ACHN (cell line): ENCODE measurements at regions not wholly inside any gene's neighbourhood (a gene's known extent, or its start where the extent isn't known, plus 50 kb on each side); places are given as distances from the start of the nearest gene placed in this dataset.

Experiments used
- DNase-seq: peaks from one replicate; pipeline ENCODE4 v3.0.0-alpha.2; 2015
- in situ Hi-C: cut with HindIII; loops from 2 replicates; pipeline ENCODE4 v1.10.0; 2017; ENCODE audit warnings: low sequenced_read_pairs, low pct_ligation_motif_present, low pct_unique_long_range_greater_than_20kb

DNA sequence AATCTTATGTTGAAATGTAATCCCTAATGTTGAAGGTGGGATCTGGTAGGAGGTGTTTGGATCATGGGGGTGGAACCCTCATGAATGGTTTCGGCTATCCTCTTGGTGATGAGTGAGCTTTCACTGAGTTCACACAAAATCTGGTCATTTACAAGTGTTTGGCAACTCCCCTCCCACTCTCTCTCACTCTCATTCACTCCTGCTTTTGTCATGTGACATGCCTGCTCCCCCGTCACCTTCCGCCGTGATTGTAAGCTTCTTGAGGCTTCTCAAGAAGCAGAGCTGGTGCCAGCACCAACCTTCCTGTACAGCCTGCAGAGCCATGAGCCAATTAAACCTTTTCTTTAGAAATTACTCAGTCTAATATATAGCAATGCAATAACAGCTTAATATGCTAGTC, 245.4 kb downstream of the BMP4 start:
- no peak for DNase-seq
- in situ Hi-C loops: no loop called here

DNA sequence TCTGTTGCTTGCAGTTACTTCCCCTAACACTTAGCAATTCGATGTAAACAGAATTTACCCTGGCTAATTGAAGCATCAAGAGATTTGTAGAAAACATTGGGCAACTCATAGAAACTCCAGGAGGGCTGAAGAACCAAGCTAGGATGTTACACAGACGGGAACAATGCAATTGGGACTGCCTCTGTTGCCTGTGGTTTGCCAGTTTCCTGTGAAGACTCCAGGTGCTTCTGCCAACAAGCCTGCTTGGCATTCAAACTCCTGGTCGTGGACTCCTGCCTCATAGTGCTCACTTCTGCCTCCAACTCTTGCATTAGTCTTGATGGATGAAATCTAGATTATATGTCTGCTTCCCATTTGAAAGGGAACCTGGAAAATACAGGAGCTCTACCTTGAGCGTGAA, 246.0 kb downstream of the BMP4 start:
- in situ Hi-C loops: no loop called here

DNA sequence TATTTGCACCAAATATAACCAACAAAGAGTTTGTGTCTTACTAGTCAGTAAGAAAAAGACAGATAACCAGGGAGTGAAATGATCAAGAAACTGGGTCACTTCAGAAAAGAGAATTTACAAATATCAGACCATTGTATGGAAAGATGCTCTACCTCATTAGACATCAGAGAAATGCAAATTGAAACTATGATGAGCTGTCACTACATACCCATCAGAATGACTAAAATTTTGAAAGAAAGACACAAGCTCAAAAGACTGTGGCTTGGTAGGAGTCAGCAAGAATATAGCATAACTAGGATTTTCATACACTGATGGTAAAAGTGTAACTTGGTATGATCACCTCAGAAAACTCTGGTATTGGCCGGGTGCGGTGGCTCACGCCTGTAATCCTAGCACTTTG, 247.2 kb downstream of the BMP4 start:
- in situ Hi-C loops: no loop called here
- DNase-seq: no peak

More for the DNA sequence above, 246.0 kb downstream of the BMP4 start:
- no peak for DNase-seq

DNA sequence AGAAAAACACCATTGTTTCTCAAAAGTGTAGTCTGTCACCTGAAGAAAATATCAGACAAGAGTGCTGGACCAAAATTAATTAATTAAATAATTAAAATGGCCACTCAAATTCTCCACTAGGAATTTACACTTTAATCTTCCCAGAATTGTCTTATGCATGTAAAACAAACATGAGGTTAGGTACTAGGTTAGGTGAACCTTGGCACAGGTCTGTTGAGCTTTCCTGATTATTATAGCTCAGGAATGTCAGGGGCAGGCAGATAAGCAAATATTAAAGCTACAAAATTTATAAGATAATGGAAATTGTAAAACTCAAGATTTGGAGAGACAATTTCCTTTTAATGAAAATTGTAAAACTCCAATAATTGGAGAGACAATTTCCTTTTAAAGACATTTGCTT, 253.2 kb downstream of the BMP4 start:
- DNase-seq: no peak
- in situ Hi-C loops: no loop called here

DNA sequence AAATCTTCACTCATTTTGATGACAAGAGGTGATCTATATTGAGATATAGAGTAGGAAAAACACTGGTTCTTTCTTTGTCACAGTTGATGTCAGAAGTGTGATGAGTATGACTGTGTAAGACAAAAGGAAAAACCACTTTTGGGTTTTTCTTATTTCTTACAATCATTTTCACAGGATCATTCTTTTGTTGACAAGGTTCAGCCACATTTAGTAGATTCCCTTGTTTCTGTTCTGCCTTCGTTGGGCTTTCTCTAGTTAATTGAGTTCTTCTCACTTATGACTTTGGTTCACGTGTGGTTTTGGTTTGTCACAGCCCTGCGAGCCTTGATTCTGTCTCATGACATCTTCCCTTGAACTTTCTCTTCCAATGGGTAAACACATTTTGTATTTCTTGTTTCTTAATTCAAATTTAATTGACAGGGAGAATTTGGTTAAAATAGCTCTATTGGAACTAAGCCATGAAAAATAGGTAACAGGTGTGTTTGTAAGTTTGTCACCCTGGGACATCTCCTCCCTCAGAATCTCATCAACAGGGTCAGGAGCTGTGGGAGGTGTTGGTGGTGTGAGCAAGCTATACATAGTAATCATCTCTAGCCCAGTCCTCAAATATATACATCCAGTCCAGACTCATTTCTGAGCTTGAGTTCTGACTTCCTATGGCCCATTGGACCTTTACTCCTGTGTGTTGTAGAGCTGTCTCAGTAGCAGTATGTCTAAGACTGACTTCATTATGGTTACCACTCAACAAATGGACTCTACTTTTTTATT, 255.3 kb downstream of the BMP4 start:
- no peak for DNase-seq
- in situ Hi-C loops: no loop called here

DNA sequence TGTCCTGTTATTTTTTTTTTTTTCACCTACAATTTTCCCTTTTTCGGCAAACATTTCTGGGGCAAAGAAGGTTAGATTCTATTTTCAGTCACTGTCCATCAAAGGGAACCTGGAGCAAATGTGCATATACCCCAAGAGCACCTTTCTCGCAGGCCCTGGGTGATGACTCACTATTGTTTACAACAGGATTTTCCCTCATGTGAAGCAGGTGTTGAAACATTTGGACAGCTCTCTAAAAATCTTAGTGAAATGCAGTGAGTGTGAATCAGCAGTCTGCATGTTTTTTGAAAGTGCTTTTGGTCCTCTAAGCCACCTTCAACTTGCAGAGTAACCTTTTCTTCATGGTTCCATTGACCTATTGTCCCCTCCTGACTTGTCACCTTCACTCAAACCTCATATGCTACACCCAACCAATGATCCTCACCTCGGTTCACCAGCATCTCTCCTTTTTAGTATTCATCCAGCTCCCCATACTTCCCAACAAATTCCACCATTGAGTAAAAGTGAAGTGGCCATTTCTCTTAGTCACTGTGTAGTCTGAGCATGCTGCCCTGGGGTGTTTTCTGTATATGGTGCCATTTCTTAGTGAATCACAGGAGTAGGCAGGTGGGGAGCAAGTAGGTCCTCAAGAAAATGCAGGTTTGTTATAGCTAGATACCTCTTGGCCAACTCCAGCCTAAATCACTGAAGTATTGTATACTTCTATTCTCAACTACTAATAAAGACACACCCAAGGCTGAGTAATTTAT, 260.2 kb downstream of the BMP4 start:
- DNase-seq: no peak

DNA sequence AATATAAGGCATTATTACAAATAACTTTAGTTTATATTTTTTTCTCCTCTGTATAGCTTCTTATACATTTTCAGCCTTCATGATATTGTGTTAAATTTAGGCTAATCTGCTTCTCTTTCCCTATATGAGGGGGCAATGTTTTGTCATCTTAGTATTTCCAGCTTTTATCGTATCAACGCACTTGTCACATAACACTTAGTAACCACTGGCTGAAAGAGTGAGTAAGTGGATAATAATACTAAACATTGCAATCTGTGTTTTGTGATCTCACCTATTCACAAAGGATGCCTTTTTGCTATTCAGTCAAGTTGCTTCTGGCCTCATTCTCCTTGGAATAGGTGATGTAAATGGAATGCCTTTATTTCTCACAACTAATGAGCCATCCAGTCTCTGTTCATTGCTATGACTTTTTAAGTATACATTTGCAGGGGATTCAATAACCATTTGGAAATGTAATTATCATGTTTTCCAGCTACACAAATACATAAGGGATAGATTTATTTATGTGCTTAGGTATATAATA, 260.9 kb downstream of the BMP4 start:
- in situ Hi-C loops: no loop called here
- DNase-seq: no peak

More for the DNA sequence above, 260.2 kb downstream of the BMP4 start:
- in situ Hi-C loops: no loop called here

DNA sequence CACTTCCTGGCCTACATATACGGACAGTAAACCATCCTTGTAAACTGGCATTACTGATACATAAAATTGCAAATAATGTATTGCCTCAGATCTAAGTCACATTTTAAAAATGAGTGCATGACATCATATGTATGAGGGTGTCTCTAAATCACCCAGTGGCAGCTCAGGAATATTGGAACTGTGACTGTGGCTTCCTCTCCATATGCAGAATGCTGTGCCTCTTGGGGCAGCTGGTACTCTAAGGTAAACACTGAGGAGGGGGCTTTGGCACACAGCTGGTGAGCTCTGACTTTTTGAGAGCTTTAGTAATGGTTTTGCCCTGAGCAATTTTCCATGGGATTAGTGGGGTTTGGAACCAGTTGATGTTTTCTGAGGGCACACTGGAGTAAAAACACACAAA, 263.7 kb downstream of the BMP4 start:
- in situ Hi-C loops: no loop called here
- no peak for DNase-seq

GRCh38 chr14:53692451-53692850, 264.2 kb downstream of the BMP4 start:
- in situ Hi-C loops: no loop called here
- DNase-seq: no peak

GRCh38 chr14:53683229-53683628, 273.4 kb downstream of the BMP4 start:
- DNase-seq: no peak
- in situ Hi-C loops: no loop called here

- in situ Hi-C loops: no loop called here
- no peak for DNase-seq
Measured at GRCh38 chr14:53672526-53672925, 284.1 kb downstream of the BMP4 start.

DNA sequence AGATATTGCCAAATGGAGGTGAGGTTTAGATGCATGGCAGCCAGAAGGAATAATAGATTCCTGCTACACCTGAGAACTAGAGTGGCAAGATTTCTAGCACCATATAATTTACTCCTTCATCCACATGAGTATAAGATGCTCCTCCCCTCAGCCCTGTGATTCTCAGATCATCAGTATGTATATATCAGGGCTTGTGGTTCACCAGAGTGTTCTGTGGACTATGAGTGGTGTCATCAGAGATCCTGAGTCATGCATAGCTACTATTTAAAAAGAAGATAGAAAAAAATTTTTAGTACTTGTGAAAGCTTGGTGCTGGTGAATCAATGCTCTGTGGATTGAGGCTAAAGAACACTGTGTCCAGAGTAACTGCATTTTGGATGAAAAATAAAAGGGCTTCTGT, 285.9 kb downstream of the BMP4 start:
- no peak for DNase-seq
- in situ Hi-C loops: no loop called here

- DNase-seq: no peak
- in situ Hi-C loops: no loop called here
Measured at GRCh38 chr14:53668897-53669296, 287.7 kb downstream of the BMP4 start.

DNA sequence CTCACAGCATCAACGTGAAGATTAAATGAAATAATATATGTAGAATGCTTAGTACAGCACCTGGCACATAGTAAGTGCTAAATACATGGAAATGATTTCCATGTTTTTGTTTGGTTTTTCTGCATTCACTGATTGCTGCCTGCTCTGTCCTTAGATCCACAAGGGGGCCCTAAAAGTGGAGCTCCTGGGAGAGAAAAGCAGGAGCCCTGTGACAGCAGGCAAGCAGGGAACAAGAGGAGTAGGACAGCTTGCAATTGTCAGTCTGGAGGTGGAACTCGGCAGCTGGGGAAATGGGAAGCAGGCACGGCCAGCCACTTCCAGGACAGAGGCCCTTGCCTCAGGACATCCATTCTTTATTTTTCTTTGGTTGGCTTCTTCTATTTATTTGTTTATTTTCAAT, 292.9 kb downstream of the BMP4 start:
- peak; percentile 2 for DNase-seq

DNA sequence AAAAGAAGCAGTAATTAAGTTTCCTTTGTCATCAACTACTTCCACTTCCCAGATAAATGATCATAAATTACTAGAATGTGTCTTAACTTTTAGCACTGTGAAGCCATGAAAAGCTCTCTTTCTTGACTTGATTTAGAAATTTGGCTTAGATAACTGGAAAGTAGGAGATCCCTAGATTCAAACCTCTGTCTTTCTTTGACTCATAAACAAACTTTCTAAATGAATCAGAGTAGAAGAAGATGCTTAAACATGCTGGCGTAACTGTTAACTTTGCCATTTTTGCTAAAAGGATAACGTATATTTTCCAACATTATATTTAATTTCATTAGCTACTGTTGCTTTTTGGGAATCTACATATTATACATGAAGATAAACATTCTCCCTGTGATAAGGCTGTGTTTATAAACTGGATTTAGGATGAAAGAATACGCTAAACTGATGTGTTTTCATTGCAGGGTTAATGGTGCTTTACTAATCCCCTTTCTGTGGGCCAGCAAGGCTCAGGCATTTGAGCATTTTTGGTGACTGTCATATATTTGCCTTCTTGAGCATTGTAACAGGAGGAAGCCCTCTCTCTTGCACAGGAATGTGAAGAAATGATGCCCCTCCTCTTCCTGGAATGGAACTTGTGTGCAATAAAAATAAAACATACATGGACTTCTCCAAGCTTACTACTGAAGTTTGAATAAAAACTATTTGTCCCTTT, 301.4 kb downstream of the BMP4 start:
- DNase-seq: no peak
- in situ Hi-C loops: no loop called here

More for the DNA sequence above, 292.9 kb downstream of the BMP4 start:
- in situ Hi-C loops: no loop called here

DNA sequence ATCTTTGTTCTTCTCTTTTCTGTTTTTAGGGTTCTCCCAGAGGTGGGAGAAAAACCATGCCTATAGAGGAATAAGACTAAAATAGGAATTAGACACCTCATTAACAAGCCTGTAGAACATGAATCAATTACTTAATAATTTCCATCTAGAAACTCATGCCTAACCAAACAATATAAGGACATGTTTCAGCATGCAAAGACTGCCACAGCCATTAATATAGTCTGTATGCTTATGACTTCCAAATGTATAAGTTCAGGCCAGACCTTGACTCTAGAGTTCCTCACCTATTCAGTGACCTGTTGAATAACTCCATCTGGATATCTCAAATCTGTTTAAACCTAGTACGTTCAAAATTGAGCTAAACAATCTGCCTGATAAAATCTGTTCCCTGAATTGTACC, 304.6 kb downstream of the BMP4 start:
- no peak for DNase-seq
- in situ Hi-C loops: no loop called here

GRCh38 chr14:53651096-53651740, 305.4 kb downstream of the BMP4 start:
- DNase-seq: no peak
- in situ Hi-C loops: no loop called here

- in situ Hi-C loops: no loop called here
- no peak for DNase-seq
Measured at GRCh38 chr14:53646925-53647324, 309.7 kb downstream of the BMP4 start.

- DNase-seq: no peak
Measured at GRCh38 chr14:53640695-53641094, 315.9 kb downstream of the BMP4 start.

More at GRCh38 chr14:53640695-53641094, 315.9 kb downstream of the BMP4 start:
- in situ Hi-C loops: no loop called here
